Endothelial cell of umbilical vein (primary cell): ENCODE measurements at regions not wholly inside any gene's neighbourhood (a gene's known extent, or its start where the extent isn't known, plus 50 kb on each side); places are given as distances from the start of the nearest gene placed in this dataset.

Source experiments
- BruUV-seq: library from RNA; stranded (reverse); fragments of 400-500 nt; replicated peaks from 2 replicates; lab custom pipeline; 2021; lab: Mats Ljungman, UMichigan
- CTCF ChIA-PET: fragments of 300-600, 350-600 bp; sonication (Branson Sonifier 250); formaldehyde crosslinking; loops from one replicate; lab custom pipeline; 2021; ENCODE audit warnings: antibody characterized with exemption, inconsistent platforms; lab: Charles Lee
- POLR2A ChIA-PET: fragments of 300-600, 350-600 bp; sonication (Branson Sonifier 250); formaldehyde crosslinking; loops from one replicate; lab custom pipeline; 2021; ENCODE audit warnings: antibody characterized with exemption, inconsistent platforms; lab: Charles Lee
- DNase-seq: peaks from one replicate; pipeline ENCODE4 v3.0.0-alpha.2; 2011; ENCODE audit warnings: low read depth, low spot score
- FAIRE-seq: peaks from 2 replicates; lab custom pipeline; 2011; peaks lifted over from hg19 to GRCh38; lab: Jason Lieb, UNC
- H2AFZ ChIP-seq: 2 replicates; pipeline ENCODE4 v1.6.0; 2012; ENCODE audit warnings: low read depth, low read length, control low read depth, inconsistent platforms
- H3K27ac ChIP-seq: 2 replicates; pipeline ENCODE4 v1.5.1; 2011; ENCODE audit warnings: low read depth, mild to moderate bottlenecking, control low read depth, low read length, moderate library complexity; ENCODE audit not compliant: insufficient read depth
- H3K27me3 ChIP-seq, 2 experiments: 2 replicates each; pipeline versions ENCODE4 v1.6.0 to v1.6.1; 2011; ENCODE audit warnings: low read length in 2 of 2, mixed read lengths in 1 of 2; ENCODE audit not compliant: control insufficient read depth in 2 of 2, insufficient read depth in 2 of 2
- H3K36me3 ChIP-seq, 2 experiments: 2 replicates in 1 of 2; 3 replicates in 1 of 2; pipeline ENCODE4 v1.5.1; 2011; ENCODE audit warnings: low read length in 2 of 2, mild to moderate bottlenecking in 1 of 2, moderate library complexity in 1 of 2; ENCODE audit not compliant: control insufficient read depth in 2 of 2, insufficient read depth in 2 of 2; ENCODE audit errors: extremely low read depth in 1 of 2
- H3K4me1 ChIP-seq: 3 replicates; pipeline ENCODE4 v1.5.1; 2011; ENCODE audit warnings: mild to moderate bottlenecking, low read length; ENCODE audit not compliant: control insufficient read depth, insufficient read depth; ENCODE audit errors: extremely low read depth
- H3K4me2 ChIP-seq: 2 replicates; pipeline ENCODE4 v1.6.1; 2011; ENCODE audit warnings: low read length, control low read depth, mixed read lengths; ENCODE audit not compliant: insufficient read depth
- H3K4me3 ChIP-seq, 3 experiments: fragments of 200-600 bp in 1 of 3; sonication (generic), shearing (Covaris generic) in 1 of 3; replicated peaks in 1 of 3; 2 replicates each; pipeline ENCODE4 v1.5.1; 2011 to 2016; ENCODE audit warnings: control low read depth in 3 of 3, low read length in 3 of 3, mild to moderate bottlenecking in 2 of 3, inconsistent platforms in 1 of 3, low read depth in 1 of 3, moderate library complexity in 1 of 3; ENCODE audit not compliant: insufficient read depth in 1 of 3
- H3K79me2 ChIP-seq: 2 replicates; pipeline ENCODE4 v1.6.0; 2012; ENCODE audit warnings: low read length, inconsistent platforms; ENCODE audit not compliant: control insufficient read depth, insufficient read depth
- H3K9ac ChIP-seq: replicated peaks from 2 replicates; pipeline ENCODE3; 2011; ENCODE audit warnings: low read length, control low read depth; ENCODE audit not compliant: insufficient read depth; ENCODE audit errors: extremely low read depth
- H3K9me1 ChIP-seq: replicated peaks from 3 replicates; pipeline ENCODE4 v1.6.0; 2011; ENCODE audit warnings: mild to moderate bottlenecking, low read length; ENCODE audit not compliant: control insufficient read depth, insufficient read depth; ENCODE audit errors: extremely low read depth
- H3K9me3 ChIP-seq: replicated peaks from 2 replicates; pipeline ENCODE4 v1.5.1; 2012; ENCODE audit warnings: low read length, inconsistent platforms; ENCODE audit not compliant: control insufficient read depth, insufficient read depth
- H4K20me1 ChIP-seq: replicated peaks from 2 replicates; pipeline ENCODE3; 2011; ENCODE audit warnings: mild to moderate bottlenecking, low read length; ENCODE audit not compliant: control insufficient read depth, insufficient read depth; ENCODE audit errors: extremely low read depth
- CTCF ChIP-seq, 2 donors: IDR thresholded peaks; 1 replicate in 1 of 2; 2 replicates in 1 of 2; pipeline ENCODE4 v1.5.1; 2011; ENCODE audit warnings: low read length in 2 of 2, mild to moderate bottlenecking in 2 of 2, moderate library complexity in 2 of 2, control low read depth in 1 of 2, inconsistent platforms in 1 of 2, low read depth in 1 of 2; ENCODE audit not compliant: insufficient read depth in 1 of 2; ENCODE audit errors: extremely low read depth in 1 of 2
- EZH2 ChIP-seq: IDR thresholded peaks from 2 replicates; pipeline ENCODE4 v1.6.1; 2012; ENCODE audit warnings: borderline replicate concordance, low read depth, mild to moderate bottlenecking, moderate library complexity, low read length, inconsistent platforms; ENCODE audit not compliant: severe bottlenecking
- FOS ChIP-seq: IDR thresholded peaks from 2 replicates; pipeline ENCODE4 v1.6.1; 2011; ENCODE audit warnings: mild to moderate bottlenecking, low read length, moderate library complexity, borderline replicate concordance; ENCODE audit not compliant: insufficient read depth
- GATA2 ChIP-seq: IDR thresholded peaks from 2 replicates; pipeline ENCODE4 v1.7.0; 2011; ENCODE audit warnings: low read depth, mild to moderate bottlenecking, moderate library complexity, mixed read lengths, low read length; ENCODE audit not compliant: insufficient read length, insufficient read depth
- JUN ChIP-seq: IDR thresholded peaks from 2 replicates; pipeline ENCODE4 v1.6.1; 2011; ENCODE audit warnings: borderline replicate concordance, low read depth; ENCODE audit not compliant: insufficient read length, insufficient read depth
- MAX ChIP-seq: IDR thresholded peaks from 2 replicates; pipeline ENCODE4 v1.6.1; 2011; ENCODE audit not compliant: insufficient read depth, insufficient read length
- MYC ChIP-seq: IDR thresholded peaks from one replicate; pipeline ENCODE4 v1.6.1; 2011; ENCODE audit warnings: mild to moderate bottlenecking, low read depth, low read length
- POLR2A ChIP-seq: IDR thresholded peaks from 2 replicates; pipeline ENCODE4 v1.6.1; 2012; ENCODE audit warnings: low read depth, mild to moderate bottlenecking, control low read depth, low read length
- POLR2AphosphoS5 ChIP-seq: IDR thresholded peaks from 2 replicates; pipeline ENCODE4 v1.6.1; 2012; ENCODE audit warnings: low read depth, mild to moderate bottlenecking, control low read depth, low read length, moderate library complexity; ENCODE audit not compliant: insufficient read depth
- dilution Hi-C: fragments of 300-500 bp; cut with MboI; formaldehyde crosslinking; loops from one replicate; pipeline ENCODE4 v1.15.0; 2019; ENCODE audit warnings: low sequenced_read_pairs; ENCODE audit not compliant: extremely low pct_ligation_motif_present
- intact Hi-C: fragments of 100-400 bp; cut with micrococcal nuclease; formaldehyde crosslinking; loops from one replicate; pipeline ENCODE4 v1.10.0; 2022

GRCh38 chr2:103902347-103902746 is 951.6 kb upstream of the POU3F3 start:
- H3K4me2 ChIP-seq = no peak overlapping the region
- DNase-seq (no peak), FAIRE-seq (no peak)
- H3K9me3 ChIP-seq = peaks cover 4% of the 10 kb centered on the region
- intact Hi-C loops (no loop called here), dilution Hi-C loops (no loop called here)
- H3K4me1 ChIP-seq = no peaks in the 10 kb centered on the region
- no peak overlapping the region for H2AFZ ChIP-seq
- TF ChIP-seq POLR2AphosphoS5 = no peak
- TF ChIP-seq POLR2A = no peak
- TF ChIP-seq EZH2 = no peak
- no peak for TF ChIP-seq FOS
- TF ChIP-seq CTCF (IDR thresholded peaks at IDR 0.05; ENCODE audit: extremely low read depth in 1 of 2, insufficient read depth in 1 of 2, low read depth in 1 of 2, low read length in 2 of 2) = no peak
- TF ChIP-seq GATA2 = no peak
- TF ChIP-seq MAX = no peak
- no peak for TF ChIP-seq MYC
- no peak for TF ChIP-seq JUN
- no peaks in the 10 kb centered on the region for H3K36me3 ChIP-seq
- no peaks in the 10 kb centered on the region for H3K9me1 ChIP-seq
- no peak overlapping the region for H3K4me3 ChIP-seq
- CTCF ChIA-PET = no interaction called here
- no peaks in the 10 kb centered on the region for H3K79me2 ChIP-seq
- BruUV-seq = no TSS peak
- H3K27ac ChIP-seq = no peak overlapping the region
- H3K9ac ChIP-seq = no peak overlapping the region
- POLR2A ChIA-PET = no interaction called here
- no peaks in the 10 kb centered on the region for H3K27me3 ChIP-seq
- H4K20me1 ChIP-seq = no peaks in the 10 kb centered on the region
